ENCODE measurements at regions not wholly inside any gene's neighbourhood (a gene's known extent, or its start where the extent isn't known, plus 50 kb on each side); places are given as distances from the start of the nearest gene placed in this dataset.

- no peak overlapping the region for H3K27ac Mint-ChIP-seq
- intact Hi-C loops (cut with DNase I, micrococcal nuclease) = no loop called here
- no peak for DNase-seq
- CTCF ChIA-PET = no interaction called here
- no peaks in the 10 kb centered on the region for H3K27me3 Mint-ChIP-seq
- no peak for ATAC-seq
- no peaks in the 10 kb centered on the region for H3K4me1 Mint-ChIP-seq
- H3K4me3 Mint-ChIP-seq = no peak overlapping the region
- H3K9me3 Mint-ChIP-seq (ENCODE audit: low read depth) = no peaks in the 10 kb centered on the region
- POLR2A ChIA-PET = no interaction called here
- no peaks in the 10 kb centered on the region for H3K36me3 Mint-ChIP-seq (ENCODE audit: low read depth)
These were observed 1162.4 kb upstream of the NRXN1 start for GRCh38 chr2:52194342-52194741.

- H3K27me3 Mint-ChIP-seq = no peaks in the 10 kb centered on the region
- DNase-seq (no peak), ATAC-seq (no peak)
- ChIA-PET POLR2A (no interaction called here), CTCF (no interaction called here)
- no peaks in the 10 kb centered on the region for H3K9me3 Mint-ChIP-seq (ENCODE audit: low read depth)
- H3K4me3 Mint-ChIP-seq = no peak overlapping the region
- H3K36me3 Mint-ChIP-seq (ENCODE audit: low read depth) = no peaks in the 10 kb centered on the region
- intact Hi-C loops (cut with DNase I, micrococcal nuclease) = no loop called here
- H3K4me1 Mint-ChIP-seq = no peaks in the 10 kb centered on the region
- H3K27ac Mint-ChIP-seq = no peak overlapping the region
These were observed 1161.9 kb upstream of the NRXN1 start for GRCh38 chr2:52193804-52194203.

- Mint-ChIP-seq H3K27ac (no peak overlapping the region), H3K9me3 (ENCODE audit: low read depth) (no peaks in the 10 kb centered on the region), H3K36me3 (ENCODE audit: low read depth) (no peaks in the 10 kb centered on the region), H3K4me3 (no peak overlapping the region), H3K27me3 (no peaks in the 10 kb centered on the region), H3K4me1 (no peaks in the 10 kb centered on the region)
- no peak for ATAC-seq
- POLR2A ChIA-PET = no interaction called here
- DNase-seq = no peak
- CTCF ChIA-PET = no interaction called here
- intact Hi-C loops (cut with DNase I, micrococcal nuclease) = no loop called here
These were observed 1160.7 kb upstream of the NRXN1 start for GRCh38 chr2:52192656-52193055.

GRCh38 chr2:52181080-52181479 is 1149.1 kb upstream of the NRXN1 start:
- ChIA-PET POLR2A (no interaction called here), CTCF (no interaction called here)
- ATAC-seq (no peak), DNase-seq (no peak)
- Mint-ChIP-seq H3K9me3 (ENCODE audit: low read depth) (peaks cover 4% of the 10 kb centered on the region), H3K4me3 (no peak overlapping the region), H3K36me3 (ENCODE audit: low read depth) (no peaks in the 10 kb centered on the region), H3K27ac (no peak overlapping the region), H3K27me3 (no peaks in the 10 kb centered on the region), H3K4me1 (no peaks in the 10 kb centered on the region)
- intact Hi-C loops (cut with DNase I, micrococcal nuclease) = no loop called here

GRCh38 chr2:52178845-52179244 is 1146.9 kb upstream of the NRXN1 start:
- Mint-ChIP-seq H3K36me3 (ENCODE audit: low read depth) (no peaks in the 10 kb centered on the region), H3K27ac (no peak overlapping the region), H3K9me3 (ENCODE audit: low read depth) (peaks cover 5% of the 10 kb centered on the region), H3K27me3 (no peaks in the 10 kb centered on the region), H3K4me3 (no peak overlapping the region), H3K4me1 (no peaks in the 10 kb centered on the region)
- DNase-seq = no peak
- CTCF ChIA-PET = no interaction called here
- POLR2A ChIA-PET = no interaction called here
- ATAC-seq = no peak
- intact Hi-C loops (cut with DNase I, micrococcal nuclease) = no loop called here

GRCh38 chr2:52145005-52145404 is 1113.1 kb upstream of the NRXN1 start:
- no peak overlapping the region for H3K4me3 Mint-ChIP-seq
- POLR2A ChIA-PET = no interaction called here
- H3K36me3 Mint-ChIP-seq (ENCODE audit: low read depth) = no peaks in the 10 kb centered on the region
- peaks cover 7% of the 10 kb centered on the region for H3K9me3 Mint-ChIP-seq (ENCODE audit: low read depth)
- CTCF ChIA-PET = no interaction called here
- intact Hi-C loops (cut with DNase I, micrococcal nuclease) = no loop called here
- H3K4me1 Mint-ChIP-seq = no peaks in the 10 kb centered on the region
- H3K27ac Mint-ChIP-seq = no peak overlapping the region
- DNase-seq (no peak), ATAC-seq (no peak)
- H3K27me3 Mint-ChIP-seq = no peaks in the 10 kb centered on the region

- Mint-ChIP-seq H3K27ac (no peak overlapping the region), H3K9me3 (ENCODE audit: low read depth) (peaks cover 7% of the 10 kb centered on the region), H3K27me3 (no peaks in the 10 kb centered on the region), H3K36me3 (ENCODE audit: low read depth) (no peaks in the 10 kb centered on the region), H3K4me3 (no peak overlapping the region), H3K4me1 (no peaks in the 10 kb centered on the region)
- DNase-seq (no peak), ATAC-seq (no peak)
- CTCF ChIA-PET = no interaction called here
- POLR2A ChIA-PET = no interaction called here
- intact Hi-C loops (cut with DNase I, micrococcal nuclease) = no loop called here
These were observed 1112.7 kb upstream of the NRXN1 start for GRCh38 chr2:52144590-52144989.

- ChIA-PET POLR2A (no interaction called here), CTCF (no interaction called here)
- H3K36me3 Mint-ChIP-seq (ENCODE audit: low read depth) = no peaks in the 10 kb centered on the region
- intact Hi-C loops (cut with DNase I, micrococcal nuclease) = no loop called here
- no peaks in the 10 kb centered on the region for H3K4me1 Mint-ChIP-seq
- no peak for DNase-seq
- H3K27ac Mint-ChIP-seq = no peak overlapping the region
- peaks cover 8% of the 10 kb centered on the region for H3K9me3 Mint-ChIP-seq (ENCODE audit: low read depth)
- ATAC-seq = no peak
- no peak overlapping the region for H3K4me3 Mint-ChIP-seq
- no peaks in the 10 kb centered on the region for H3K27me3 Mint-ChIP-seq
These were observed 1109.1 kb upstream of the NRXN1 start for GRCh38 chr2:52141076-52141475.

GRCh38 chr2:52139241-52139640 is 1107.3 kb upstream of the NRXN1 start:
- CTCF ChIA-PET = no interaction called here
- Mint-ChIP-seq H3K4me1 (no peaks in the 10 kb centered on the region), H3K27me3 (no peaks in the 10 kb centered on the region), H3K27ac (no peak overlapping the region), H3K36me3 (ENCODE audit: low read depth) (no peaks in the 10 kb centered on the region), H3K9me3 (ENCODE audit: low read depth) (peaks cover 10% of the 10 kb centered on the region), H3K4me3 (no peak overlapping the region)
- POLR2A ChIA-PET = no interaction called here
- no peak for ATAC-seq
- intact Hi-C loops (cut with DNase I, micrococcal nuclease) = no loop called here
- no peak for DNase-seq

- no peak for ATAC-seq
- Mint-ChIP-seq H3K4me3 (no peak overlapping the region), H3K27ac (no peak overlapping the region), H3K4me1 (no peaks in the 10 kb centered on the region), H3K27me3 (no peaks in the 10 kb centered on the region), H3K9me3 (ENCODE audit: low read depth) (peaks cover 12% of the 10 kb centered on the region), H3K36me3 (ENCODE audit: low read depth) (no peaks in the 10 kb centered on the region)
- DNase-seq = no peak
- ChIA-PET CTCF (no interaction called here), POLR2A (no interaction called here)
- intact Hi-C loops (cut with DNase I, micrococcal nuclease) = no loop called here
These were observed 1103.3 kb upstream of the NRXN1 start for GRCh38 chr2:52135235-52135634.

GRCh38 chr2:52128081-52128480 is 1096.1 kb upstream of the NRXN1 start:
- DNase-seq (no peak), ATAC-seq (no peak)
- Mint-ChIP-seq H3K4me1 (no peaks in the 10 kb centered on the region), H3K27me3 (no peaks in the 10 kb centered on the region), H3K9me3 (ENCODE audit: low read depth) (peaks cover 8% of the 10 kb centered on the region), H3K36me3 (ENCODE audit: low read depth) (no peaks in the 10 kb centered on the region), H3K4me3 (no peak overlapping the region), H3K27ac (no peak overlapping the region)
- ChIA-PET CTCF (no interaction called here), POLR2A (no interaction called here)
- intact Hi-C loops (cut with DNase I, micrococcal nuclease) = no loop called here

GRCh38 chr2:52127527-52127926 is 1095.6 kb upstream of the NRXN1 start:
- ChIA-PET CTCF (no interaction called here), POLR2A (no interaction called here)
- Mint-ChIP-seq H3K4me3 (no peak overlapping the region), H3K36me3 (ENCODE audit: low read depth) (no peaks in the 10 kb centered on the region), H3K27me3 (no peaks in the 10 kb centered on the region), H3K4me1 (no peaks in the 10 kb centered on the region), H3K9me3 (ENCODE audit: low read depth) (peaks cover 8% of the 10 kb centered on the region), H3K27ac (no peak overlapping the region)
- intact Hi-C loops (cut with DNase I, micrococcal nuclease) = no loop called here
- ATAC-seq (no peak), DNase-seq (no peak)

GRCh38 chr2:52117299-52117698 is 1085.4 kb upstream of the NRXN1 start:
- no peaks in the 10 kb centered on the region for H3K4me1 Mint-ChIP-seq
- no peak overlapping the region for H3K27ac Mint-ChIP-seq
- H3K4me3 Mint-ChIP-seq = no peak overlapping the region
- ChIA-PET POLR2A (no interaction called here), CTCF (interaction anchor here (0.6 to 1.0 kb wide), 3 partner anchors 108 to 1733 kb away, joined by 3 to 4 read pairs (median 3); no protein-coding TSS in a partner anchor)
- intact Hi-C loops (cut with DNase I, micrococcal nuclease) = no loop called here
- H3K27me3 Mint-ChIP-seq = no peaks in the 10 kb centered on the region
- no peak for ATAC-seq
- H3K9me3 Mint-ChIP-seq (ENCODE audit: low read depth) = peaks cover 7% of the 10 kb centered on the region
- no peak for DNase-seq
- no peaks in the 10 kb centered on the region for H3K36me3 Mint-ChIP-seq (ENCODE audit: low read depth)

Measured in activated CD4-positive, alpha-beta T cell treated with anti-CD3 and anti-CD28 coated beads for 36 hours (primary cell).